GM18519 (cell line): ENCODE measurements at regions not wholly inside any gene's neighbourhood (a gene's known extent, or its start where the extent isn't known, plus 50 kb on each side); places are given as distances from the start of the nearest gene placed in this dataset.

ENCODE experiments used
- ATAC-seq: cut with Tn5 transposase; IDR thresholded peaks from one replicate; pipeline ENCODE4 v1.9.1; 2021; ENCODE audit warnings: mild to moderate bottlenecking, moderate library complexity; ENCODE audit not compliant: unreplicated experiment, low FRiP score

DNA sequence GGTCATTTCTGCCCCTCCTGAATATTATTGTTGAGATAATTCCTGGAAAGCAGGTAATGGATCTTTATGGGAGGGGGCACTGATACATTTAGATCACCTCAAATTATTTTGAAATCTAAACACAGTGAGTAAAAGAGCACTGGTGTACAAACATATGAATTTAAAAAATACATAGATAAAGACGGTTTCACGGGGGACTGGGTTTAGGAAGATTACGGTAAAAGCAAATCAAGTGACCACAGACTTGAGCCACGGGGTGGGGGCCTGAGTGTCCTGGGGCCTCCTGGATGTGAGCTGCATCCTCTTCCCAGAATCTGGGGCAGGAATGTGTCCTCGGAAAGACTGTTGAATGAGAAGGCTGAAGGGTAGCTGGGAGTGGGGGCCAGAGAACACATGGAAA lies 219.1 kb upstream of the KLF6 start:
- ATAC-seq = no peak

GRCh38 chr10:4003348-4003973 lies 218.5 kb upstream of the KLF6 start:
- ATAC-seq = no peak

DNA sequence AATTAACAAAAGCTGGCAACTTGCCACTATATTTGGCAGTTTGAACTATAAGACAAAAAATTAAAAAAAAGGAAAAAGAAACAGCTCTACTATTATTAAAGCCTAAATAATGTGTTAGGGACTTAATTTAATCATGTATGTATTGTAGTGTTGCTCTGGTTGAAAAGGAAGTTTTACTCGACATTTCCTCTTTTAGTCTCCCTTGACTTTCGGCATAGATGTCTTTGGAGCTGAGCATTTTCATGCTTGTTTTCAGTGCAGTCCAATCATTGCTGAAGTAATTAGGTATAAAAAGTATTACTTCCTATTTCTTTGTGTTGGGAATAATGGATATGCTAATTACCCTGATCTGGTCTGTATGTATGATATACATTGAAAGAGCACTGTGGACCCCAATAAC lies 216.8 kb upstream of the KLF6 start:
- ATAC-seq = no peak

DNA sequence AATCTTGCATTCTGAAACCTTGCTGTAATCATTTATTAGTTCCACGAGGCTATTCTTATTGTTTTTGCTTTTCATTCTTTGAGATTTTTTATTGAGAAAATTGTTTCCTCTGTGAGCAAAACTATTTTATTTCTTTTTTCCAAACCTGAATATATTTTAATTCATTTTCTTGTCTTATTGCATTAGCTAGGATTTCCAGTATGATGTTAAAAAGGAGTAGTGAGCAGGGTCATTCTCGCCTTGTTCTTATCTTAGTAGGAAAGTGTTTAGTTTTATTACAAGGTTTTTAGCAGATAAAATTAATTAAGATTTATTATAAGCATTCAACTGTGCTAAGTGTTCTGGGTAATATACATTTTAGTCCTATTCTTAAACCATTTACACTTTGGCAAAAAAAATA lies 214.6 kb upstream of the KLF6 start:
- ATAC-seq = no peak

- no peak for ATAC-seq
Measured at GRCh38 chr10:3996697-3997096, 211.7 kb upstream of the KLF6 start.

GRCh38 chr10:3995302-3996210 lies 210.5 kb upstream of the KLF6 start:
- no peak for ATAC-seq

DNA sequence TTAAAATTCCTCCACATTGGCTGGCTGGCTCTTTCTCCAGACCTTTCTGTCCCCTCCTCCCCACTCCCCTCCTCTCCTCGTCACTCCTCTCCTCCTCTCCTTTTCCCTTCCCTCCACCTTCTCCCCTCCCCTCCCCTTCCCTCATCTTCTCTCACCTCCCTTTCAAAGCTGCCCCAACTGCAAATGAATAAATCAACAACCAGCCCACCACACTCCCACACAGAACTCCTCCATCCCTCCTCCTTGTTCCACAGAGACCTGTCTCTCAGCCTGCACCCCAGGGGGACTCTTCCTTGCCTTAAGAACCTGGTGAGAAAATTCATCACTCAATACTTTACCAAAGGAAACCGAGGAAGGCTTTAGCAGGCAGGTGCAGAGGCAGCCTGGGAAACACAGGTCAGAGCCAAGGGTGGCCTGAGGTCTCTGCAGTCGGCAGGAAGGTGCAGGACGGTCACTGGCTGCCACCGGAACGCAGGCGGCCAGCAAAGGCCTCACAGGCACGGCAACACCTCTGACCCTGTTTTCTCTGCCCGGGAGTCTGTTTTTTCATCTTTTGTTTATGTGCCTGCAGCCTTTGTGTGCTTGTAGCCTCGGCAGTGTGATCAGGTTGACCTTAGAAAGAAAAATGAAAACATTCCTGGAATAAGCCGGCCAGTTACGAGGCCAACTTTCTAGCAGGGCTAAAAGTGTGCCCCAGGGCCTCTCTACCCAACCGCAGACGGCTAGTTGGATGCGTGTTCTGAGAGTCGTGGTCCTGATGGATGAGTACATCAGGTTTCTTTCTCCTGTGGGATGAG lies 207.6 kb upstream of the KLF6 start:
- no peak for ATAC-seq

- ATAC-seq = no peak
Measured at GRCh38 chr10:3990307-3990706, 205.3 kb upstream of the KLF6 start.

GRCh38 chr10:3987143-3987974 lies 202.3 kb upstream of the KLF6 start:
- ATAC-seq = no peak

DNA sequence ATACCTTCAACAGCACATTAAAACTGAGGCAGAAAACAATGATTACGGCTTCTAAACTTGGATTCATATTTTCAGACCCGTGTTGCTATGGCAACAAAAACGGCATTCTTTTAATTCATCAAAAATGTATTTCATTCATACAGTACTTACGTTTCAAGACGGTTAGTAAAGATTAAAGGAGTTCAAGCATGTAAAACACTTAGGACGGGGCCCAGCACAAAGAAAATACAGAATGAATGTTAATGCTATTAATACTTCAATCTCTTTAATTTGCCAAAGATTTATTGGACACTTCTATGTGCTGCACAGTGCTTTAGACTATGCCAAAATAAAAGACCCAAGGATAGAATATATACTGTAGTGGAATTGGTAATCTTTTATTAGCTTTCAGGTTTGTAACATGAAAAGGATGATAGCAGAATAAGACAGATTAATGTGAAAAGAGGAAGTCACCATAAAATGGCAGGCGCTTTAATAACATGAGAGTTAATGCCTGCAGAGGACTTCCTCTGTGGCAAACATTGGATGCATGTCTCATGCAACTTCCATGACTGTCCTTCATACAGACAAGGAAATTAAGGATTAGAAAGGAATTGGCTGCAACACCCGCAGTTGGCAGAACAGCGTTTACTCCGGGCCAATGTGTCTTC lies 201.6 kb upstream of the KLF6 start:
- ATAC-seq = no peak

- no peak for ATAC-seq
Measured at GRCh38 chr10:3982746-3983442, 197.9 kb upstream of the KLF6 start.

- ATAC-seq = no peak
Measured at GRCh38 chr10:3981300-3981699, 196.3 kb upstream of the KLF6 start.

DNA sequence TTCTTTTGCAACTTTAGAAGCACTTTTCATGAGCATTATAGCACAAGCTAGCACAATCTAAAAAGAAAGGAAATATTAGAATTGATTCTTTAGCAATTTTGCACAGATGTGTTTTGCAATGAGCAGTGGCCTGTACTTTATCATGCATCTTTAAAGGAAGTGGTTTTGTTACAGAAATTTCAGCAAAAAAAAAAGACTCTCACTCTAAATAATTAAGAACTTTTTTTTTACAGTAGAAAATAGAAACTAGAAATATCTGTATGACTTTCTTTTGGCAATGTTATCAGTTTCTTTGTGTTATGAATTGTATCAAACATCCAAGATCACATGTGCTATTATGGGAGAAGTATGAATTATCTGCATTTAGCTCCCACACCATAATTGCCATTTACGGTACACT lies 195.7 kb upstream of the KLF6 start:
- no peak for ATAC-seq

DNA sequence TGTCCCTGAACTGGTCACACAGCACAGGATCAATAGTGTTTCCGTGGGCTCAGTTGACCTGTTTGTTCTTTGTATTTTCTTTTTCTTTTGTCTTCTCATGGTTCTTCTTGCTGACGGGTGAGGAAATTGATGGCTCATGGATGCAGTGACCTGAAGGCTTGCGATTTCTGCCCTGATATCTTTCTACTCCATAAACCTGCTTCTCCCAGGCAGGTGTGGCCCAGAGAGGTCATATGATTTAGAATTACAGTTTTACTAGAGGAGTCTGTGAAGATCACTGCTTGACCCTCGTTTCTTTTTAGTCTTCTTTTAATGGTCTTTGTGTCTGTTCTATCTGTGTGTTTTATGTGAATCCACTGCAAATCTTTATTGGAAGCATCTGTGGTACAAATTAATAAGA lies 195.1 kb upstream of the KLF6 start:
- no peak for ATAC-seq

- ATAC-seq = no peak
Measured at GRCh38 chr10:3978761-3979160, 193.8 kb upstream of the KLF6 start.

DNA sequence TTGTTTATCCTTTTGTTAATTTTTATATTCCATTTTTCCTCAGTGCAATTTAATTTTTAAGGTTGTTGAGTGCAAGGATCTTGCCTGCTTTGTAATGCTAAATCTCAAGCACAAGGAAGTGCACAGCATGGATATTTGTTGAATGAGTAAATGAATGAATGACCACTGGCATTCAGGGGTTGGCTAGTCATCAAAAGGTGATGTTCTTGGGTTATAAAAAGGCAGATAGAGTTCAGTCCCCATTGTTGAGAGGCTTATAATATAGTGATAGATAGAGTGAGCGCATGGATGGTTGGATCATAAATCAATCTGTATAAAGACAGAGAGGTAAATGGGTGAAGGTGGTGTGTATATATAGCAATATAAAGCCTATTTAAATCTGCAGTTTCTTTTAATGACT lies 193.2 kb upstream of the KLF6 start:
- no peak for ATAC-seq

DNA sequence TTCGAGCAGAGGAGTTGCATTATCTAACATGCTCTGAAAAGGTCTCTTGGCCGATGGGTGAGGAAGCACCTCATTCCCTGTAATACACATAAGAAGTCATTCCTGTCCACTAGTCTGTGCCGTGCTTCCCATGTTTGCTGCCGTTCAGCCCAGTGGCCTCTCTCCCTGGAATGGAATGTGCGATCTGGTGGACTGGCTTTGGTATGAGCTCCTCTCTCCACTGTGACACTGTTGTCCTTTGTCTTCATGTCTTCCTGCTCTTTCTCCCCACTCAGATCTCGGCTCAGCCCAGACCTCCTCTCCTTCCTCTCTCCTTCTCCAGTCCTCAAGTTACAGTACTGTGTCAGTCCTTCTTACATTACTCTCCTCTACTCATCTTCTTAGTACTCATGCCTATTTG lies 192.8 kb upstream of the KLF6 start:
- no peak for ATAC-seq

GRCh38 chr10:3976718-3977117 lies 191.7 kb upstream of the KLF6 start:
- no peak for ATAC-seq

DNA sequence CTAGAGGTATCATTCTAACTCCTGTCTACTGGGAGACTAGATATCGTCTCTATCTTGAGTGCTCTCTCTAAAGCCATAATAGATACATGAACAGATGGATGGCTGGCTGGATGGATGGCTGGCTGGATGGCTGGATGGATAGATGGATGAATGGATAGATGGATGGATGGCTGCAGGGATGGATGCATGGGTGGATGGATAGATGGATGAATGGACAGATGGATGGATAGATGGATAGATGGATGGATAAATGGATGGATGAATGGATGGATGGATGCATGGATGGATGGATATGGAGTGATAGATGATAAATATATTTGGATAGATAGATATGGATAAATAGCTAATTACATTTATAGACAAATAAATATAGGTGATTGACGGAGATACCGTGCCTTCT lies 191.2 kb upstream of the KLF6 start:
- ATAC-seq = no peak
